GM19397 (cell line): ENCODE measurements at regions not wholly inside any gene's neighbourhood (a gene's known extent, or its start where the extent isn't known, plus 50 kb on each side); places are given as distances from the start of the nearest gene placed in this dataset.
"Not testable (repeated sequence)": the region's sequence is repeated elsewhere in the genome, so short reads cannot be mapped to it uniquely, and the experiment has no call there.

Experiments
- ATAC-seq: cut with Tn5 transposase; IDR thresholded peaks from one replicate; pipeline ENCODE4 v1.9.1; 2021; ENCODE audit warnings: mild to moderate bottlenecking, moderate library complexity; ENCODE audit not compliant: unreplicated experiment

DNA sequence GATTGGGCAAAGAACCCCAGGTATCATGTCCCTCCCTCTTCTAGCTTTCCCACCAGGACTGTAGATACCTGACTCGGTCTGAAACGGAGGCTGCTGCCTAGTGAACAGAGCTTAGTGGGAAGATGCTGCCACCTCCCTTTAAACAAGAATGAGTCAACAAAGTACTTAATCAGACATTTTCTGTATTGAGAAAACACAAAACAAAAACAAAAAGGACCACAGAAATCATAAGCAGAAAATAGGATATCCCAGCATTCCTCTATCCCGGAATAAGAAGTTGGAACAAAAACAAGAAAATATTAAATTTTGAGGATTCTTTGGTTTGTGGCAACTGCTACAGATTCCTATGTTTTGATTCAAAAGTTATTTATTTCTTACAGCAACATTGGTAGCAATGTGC is 51.7 kb upstream of the COL8A1 start:
- ATAC-seq, result no peak

DNA sequence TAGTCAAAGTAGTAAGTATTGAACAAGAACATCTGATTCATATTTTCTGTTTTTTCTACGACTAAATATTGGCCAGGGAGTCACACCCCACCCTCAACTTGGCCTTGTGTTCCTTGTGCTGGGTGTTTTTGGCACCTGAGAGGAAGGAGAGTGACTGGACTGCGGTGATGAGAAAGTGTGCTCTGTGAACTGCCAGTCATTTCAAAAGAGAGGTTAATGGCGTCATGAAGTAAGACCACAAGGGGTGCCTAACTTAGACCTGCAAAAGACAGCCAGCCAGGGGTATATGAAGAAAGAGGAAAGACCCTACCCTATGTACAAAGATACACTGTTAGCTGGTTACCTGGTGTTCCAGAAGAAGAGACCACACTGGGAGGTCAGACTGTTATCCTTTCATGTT is 58.4 kb upstream of the COL8A1 start:
- no peak for ATAC-seq

DNA sequence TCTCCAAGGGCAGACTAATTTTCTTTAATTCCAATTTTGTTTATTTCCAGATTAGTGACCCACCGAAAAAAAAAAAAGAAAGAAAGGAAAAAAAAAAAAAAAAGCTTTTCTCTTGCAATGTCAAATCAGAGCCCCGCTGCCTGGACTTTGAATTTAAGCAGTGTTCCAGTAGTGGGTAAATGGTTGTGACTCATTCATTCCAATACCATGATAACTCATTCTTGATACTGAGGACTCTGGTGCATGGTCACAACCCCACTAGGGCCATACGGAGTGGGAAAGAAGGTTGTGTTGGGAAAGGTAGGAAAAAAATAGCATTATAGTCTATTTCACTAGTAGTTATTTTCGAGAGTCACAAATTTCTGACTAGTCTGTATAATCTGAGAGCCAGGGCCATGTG is 59.1 kb upstream of the COL8A1 start:
- ATAC-seq, result no peak

DNA sequence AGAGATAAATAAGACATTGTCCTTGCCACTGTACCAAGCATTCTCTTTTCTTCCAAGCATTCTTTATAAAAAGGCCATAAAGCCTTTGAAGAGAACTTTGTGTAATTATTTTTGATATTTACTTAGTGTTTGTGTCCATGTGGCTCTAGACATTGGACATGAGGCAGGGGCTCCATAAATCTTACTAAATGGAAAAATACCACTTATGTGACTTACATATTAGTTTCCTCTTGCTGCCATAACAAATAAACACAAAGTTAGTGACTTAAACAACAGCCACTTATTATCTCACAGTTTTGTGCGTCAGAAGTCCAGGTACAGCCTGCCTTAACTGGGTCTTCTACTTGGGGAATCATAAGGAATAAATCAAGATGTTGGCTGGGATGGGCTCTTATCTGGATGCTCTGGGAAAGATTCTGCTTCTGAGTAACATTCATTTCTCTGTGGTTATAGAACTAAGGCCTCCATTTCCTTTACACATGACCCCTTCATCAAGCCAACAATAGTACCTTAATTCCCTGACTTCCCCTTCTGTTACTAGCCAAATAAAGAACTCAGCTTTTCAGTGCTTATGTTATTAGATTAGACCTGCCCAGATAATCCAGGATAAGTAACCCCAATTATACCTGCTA is 59.9 kb upstream of the COL8A1 start:
- no peak for ATAC-seq

DNA sequence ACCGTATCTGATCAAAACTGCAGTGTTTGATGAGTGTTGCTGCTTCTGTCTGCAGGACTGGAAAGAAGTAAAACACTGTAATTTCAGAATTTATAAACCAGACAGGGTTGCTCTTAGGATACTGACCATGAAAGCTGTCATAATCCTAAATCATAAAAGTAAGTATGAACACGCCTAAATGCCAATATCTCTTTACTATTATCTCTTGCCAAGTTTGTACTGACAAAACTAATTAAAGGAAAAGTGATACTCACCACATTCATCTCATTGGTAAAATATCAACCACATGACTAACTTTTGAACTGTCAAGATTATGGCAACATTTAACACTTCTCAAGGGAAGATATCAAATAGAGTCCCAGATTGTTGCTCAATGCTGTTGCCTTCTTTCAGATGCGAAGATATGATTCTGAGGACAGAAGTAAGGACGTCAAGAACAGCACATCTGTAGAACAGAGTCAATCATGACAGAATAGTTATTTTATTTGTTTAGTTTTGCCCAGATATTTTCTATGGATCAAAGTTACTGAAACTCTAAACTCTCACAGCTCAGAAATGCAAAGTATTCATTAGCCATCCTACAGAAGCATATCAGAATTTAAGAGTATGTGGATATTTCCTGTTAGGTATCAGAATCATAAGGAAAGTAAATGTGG is 61.4 kb upstream of the COL8A1 start:
- ATAC-seq, result no peak

DNA sequence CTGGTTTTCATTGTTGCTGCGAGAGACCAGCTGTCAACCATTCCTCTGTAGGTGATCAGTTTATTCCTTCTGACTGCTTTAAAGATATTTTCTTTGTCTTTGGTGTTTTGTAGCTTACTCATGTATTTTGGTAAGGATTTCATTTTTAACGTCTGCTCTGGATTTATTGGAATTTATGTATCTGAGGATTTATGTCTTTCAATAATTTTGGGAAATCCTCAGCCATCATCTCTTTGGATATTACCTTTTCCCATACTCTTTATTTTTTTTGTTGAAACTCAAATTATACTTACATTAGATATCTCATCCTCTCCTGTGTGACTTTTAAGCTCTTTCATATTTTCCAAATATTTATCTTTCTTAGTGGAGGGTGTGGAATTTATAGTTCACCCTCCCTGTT is 62.7 kb upstream of the COL8A1 start:
- ATAC-seq, result no peak

DNA sequence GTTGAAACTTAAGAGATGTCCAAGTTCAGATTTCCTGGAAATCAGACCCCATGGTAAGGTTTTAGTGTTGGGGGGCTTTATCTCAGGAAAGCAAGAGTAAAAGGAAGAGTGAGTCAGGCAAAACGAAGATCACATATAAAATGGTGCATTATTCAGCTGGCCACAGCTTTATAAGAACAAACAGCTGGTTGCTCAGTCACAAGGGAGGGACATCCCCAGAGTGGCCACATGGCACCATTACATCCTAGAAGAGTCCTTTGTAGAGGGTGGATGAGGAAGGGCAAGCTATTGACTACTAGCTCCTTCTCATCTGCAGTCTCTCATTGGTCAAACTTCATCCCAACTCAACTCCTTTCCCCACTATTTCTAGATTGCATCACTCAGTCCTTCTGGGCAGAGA is 68.3 kb upstream of the COL8A1 start:
- no peak for ATAC-seq

DNA sequence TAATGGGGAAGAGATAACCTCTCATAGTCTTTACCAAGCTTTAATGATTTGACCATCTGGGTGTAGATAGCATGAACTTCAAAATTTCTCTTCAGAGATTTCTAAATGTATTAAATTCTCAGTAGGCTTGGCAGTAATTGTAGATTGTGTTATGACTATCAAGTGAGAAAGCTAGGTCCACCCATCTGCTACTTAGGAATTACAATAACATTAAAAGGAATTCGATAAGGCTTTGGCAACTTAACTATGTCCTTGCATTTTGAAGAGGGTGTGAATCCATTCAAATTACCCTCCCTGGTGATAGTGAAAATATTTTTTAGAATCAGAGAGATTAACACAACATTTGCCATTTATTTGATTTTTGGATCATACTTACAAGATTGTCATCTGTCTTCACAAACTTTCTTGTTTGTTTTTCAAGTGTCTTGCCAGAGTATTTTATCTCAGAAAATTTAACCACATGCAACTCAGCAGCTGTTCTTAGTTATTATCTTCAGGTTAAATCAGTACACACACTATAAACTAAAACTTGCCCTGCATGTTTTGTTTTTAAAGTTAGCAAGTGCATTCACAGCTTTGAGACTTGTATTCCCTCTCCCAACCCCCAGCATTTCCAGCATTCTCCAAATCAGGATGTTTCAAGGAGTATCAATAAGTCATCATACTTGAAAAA is 69.6 kb upstream of the COL8A1 start:
- ATAC-seq, result no peak

DNA sequence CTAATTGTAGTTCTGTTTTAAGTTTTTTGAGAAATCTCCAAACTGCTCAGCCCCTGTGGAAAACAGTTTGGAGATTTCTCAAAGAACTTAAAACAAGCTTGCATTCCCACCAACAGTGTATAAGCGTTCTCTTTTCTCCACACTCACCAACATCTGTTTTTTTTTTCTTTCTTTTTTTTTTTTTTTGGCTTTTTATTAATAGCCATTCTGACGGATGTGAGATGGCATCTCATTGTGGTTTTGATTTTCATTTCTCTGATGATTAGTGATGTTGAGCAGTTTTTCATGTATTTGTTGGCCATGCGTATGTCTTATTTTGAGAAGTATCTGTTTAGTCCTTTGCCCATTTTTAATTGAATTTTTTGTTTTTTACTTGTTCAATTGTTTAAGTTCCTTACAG is 73.1 kb upstream of the COL8A1 start:
- ATAC-seq, result no peak

DNA sequence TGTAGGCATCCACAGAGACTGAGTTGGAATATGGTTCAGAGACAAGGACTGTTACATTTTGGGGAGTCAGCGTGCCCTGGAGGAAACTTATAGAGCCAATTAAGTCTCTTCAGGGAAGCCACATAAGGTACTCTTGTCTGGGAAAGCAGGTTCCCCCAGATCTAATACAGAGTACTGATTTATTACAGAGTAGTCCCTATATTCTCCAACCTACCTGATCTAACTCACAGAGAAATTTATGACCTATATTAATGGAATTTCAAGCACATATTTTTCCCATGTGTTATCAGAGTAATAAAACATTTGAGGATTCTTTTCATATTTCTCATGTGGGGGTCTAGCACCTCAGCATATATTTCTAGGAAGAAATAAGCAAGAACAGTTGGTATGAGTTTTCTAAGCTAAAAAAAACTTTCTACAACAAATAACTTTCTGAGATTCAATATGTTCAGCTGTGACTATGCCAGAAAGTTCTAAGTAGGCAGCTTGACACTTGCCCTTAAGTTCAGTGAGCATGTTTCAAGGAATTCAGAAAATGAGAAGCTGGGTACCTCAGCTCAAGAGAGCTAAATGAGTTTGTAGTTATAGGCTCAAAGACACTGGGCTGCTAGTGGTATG is 75.3 kb upstream of the COL8A1 start:
- no peak for ATAC-seq

DNA sequence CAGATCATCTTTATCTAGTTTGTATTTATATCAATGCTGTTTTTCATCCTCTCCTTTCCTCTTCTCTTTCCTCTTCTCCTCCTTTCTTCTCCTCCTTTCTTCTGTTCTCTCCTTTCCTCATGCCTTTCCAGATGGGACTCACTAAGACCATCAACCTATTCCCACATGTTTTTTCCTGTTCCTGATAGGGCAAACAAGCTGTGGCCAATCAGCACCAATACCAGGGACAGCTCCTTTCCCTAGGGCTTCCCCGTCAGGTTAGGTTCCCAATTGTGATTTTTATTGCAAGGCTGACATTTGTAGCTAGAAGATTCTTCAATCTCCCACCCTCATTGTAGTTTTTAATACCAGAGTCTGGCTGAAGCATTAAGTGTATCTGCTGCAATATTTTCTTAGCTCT is 76.3 kb upstream of the COL8A1 start:
- no peak for ATAC-seq

DNA sequence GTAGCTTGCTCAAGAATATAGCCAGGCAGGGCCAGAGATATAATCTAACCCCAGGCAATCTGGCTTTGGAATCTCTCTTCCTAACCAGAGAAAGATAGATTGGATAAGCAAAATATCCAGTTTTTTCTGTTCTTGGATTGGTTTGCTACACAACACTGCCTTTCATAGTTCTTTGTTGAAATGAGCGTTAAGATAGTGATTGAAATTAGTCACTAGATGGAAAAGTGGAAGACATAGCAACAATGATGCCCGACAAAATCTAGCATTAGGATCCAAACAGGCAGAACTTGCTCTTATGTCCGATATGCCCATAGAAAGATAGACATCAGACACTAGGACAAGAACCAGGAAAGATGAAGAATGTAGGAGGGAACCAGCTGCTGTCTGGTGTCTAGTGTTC is 77.3 kb upstream of the COL8A1 start:
- no peak for ATAC-seq

DNA sequence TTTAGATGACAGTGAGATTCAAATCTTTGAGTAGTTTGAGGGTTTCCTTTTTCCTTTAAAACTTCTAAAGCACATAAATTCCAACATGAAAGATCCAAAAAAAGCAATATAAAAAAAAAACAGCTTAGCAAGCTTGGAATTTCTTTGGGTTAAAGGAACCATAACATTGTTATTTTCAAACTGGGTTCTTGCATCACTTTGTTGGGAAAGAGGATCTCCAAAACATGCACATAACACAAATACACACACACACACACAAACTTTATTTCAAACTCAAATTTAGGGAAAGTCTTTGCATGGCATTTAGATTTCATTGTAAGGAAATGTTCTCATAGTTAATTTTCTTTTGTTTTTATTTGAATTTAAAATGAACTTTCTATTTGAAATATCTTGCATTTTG is 79.2 kb upstream of the COL8A1 start:
- ATAC-seq, result no peak

DNA sequence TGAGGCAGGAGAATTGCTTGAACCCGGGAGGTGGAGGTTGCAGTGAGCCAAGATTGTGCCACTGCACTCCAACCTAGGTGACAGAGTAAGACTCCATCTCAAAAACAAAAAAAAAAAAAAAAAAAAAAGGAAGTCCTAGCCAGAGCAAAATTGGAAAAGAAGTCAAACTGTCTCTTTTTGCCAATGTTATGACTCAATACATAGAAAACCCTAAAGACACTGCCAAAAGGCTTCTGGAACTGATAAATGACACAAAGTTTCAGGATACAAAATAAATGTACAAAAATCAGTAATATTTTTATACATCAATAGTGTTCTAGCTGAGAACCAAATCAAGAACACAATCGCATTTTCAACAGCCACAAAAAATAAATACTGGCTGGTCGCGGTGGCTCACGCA is 82.5 kb upstream of the COL8A1 start:
- ATAC-seq, result not testable (repeated sequence)

DNA sequence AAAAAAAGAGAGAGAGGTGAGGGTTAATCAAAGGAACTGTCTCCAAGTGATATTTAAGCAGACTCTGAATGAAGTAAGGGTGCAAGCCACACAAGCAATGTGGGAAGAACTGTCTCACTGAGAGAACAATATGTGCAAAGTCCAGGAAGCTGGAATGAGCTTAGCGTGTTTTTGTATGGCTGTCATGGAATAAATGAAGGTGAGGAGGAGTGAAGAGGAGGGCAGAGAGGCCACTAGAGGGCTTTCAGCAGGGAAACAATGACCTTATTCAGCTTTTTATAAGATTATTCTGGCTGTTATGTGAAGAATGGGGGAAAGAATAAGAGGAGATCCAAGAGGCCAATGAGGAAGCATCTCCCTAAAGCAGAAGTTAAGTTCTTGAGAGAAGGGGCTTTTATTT is 86.9 kb upstream of the COL8A1 start:
- no peak for ATAC-seq

DNA sequence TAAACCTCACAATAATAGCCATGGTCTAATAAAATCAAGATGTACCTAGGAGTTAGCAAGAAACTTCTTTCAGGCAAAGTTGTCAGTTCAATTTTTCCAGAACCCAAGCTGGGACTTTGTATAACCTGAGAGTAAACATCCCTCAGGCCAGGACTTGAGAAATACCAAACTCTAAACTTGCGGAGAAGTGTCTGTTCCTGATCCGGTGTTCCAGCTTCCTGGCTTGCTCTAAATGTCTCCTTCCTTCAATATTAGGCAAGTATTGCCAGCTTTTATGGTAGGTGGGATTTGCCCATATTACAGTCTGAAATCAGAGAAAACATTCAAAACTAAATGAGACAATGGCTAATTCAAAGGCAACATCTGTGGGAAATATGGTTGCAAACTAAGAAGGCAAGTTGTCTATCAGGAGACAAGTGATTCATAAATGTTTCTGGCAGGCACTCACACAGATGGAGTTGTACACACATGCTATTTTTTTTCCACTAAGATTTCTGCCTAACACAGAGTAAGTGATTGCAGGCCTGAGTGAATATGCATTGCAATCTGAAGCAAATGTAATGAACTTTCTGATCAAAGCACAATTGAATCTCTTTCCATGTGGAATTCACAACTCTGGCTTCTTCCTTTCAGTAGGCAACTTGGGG is 88.3 kb upstream of the COL8A1 start:
- ATAC-seq, result no peak

DNA sequence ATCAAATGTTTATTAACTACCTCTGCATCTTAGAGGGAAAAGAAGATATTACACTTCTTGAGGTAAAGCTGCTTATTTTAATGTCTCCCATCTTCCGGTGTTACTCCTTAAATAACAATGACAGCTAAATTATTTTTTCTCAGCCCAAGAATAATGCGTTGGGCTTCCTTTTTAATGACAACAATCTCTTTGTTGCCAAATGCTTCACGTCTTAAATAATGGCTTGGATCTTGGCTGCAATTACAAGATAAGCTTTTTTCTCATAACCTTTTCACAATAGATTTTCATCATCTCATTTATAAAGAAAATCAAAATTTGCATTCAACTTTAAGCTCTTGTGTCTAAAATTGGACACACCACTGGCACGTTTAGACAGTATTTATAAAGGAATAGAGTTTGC is 89.2 kb upstream of the COL8A1 start:
- no peak for ATAC-seq

DNA sequence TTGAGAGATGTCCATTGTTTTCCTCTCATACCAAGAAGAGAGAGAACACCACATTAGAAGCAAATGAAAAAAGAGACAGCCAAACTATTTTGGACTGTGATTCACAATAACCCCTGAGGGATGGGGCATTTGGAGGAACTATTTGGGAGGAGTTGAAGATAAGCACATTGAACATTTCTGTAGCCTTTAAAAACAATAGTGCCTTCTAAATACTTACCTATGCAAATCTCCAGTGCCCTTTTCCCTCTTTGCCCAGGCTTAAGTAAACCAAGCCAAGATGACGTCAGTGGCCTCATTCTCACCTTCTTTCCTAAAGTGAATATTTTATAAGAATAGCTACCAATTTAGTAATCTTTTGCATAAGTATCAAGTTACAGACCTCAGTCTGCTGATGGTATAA is 89.7 kb upstream of the COL8A1 start:
- ATAC-seq, result no peak

DNA sequence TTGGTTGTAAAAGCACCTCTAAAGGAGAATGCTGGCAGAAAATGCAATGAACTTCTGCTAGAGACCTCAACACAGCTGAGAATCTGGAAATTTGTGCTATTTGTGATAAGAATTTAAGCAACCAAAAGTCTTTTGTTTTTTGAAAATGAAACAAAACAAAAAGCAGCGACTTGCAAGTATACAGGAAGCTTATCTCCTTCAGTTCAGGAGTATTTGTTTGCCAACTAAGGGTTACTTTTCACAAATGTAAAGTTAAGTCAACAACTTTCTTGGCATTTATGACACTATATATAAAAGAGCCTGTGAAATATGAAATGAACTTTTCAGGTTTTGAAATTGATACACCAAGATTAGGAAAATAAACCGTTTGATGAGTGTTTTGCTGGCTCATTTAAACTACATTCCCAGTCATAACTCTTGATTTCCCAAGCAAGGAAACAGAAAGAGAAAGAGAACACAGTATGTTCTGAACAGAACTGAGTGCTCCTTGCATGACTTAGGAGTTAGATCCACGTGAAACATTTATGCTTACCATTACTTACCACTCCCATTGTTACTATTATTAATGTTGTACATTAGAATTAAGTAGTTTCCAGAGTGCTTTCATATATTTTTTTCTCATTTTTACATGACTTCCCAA is 92.3 kb upstream of the COL8A1 start:
- no peak for ATAC-seq

DNA sequence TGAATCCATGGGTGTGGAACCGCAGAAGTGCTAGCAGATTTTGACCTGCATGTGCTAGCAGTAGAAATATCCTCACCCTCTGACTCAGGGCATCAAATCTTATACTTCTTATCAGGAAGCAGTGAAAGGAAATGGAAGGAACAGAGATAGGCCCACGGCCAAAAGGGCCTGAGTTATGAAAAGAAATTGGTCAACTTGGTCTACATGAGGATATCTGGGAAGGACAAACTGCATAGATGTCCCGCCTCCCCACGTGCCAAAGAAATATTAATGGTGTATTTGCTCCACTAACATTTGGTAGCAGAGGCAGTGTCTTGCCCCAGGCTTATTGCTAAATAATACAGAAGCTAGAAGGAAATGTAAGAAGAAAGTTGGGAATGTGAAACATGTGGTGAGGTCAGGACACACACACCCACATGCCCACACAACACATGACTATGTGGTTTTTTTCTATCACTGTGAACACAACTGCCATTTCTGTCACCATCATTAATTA is 93.6 kb upstream of the COL8A1 start:
- no peak for ATAC-seq

DNA sequence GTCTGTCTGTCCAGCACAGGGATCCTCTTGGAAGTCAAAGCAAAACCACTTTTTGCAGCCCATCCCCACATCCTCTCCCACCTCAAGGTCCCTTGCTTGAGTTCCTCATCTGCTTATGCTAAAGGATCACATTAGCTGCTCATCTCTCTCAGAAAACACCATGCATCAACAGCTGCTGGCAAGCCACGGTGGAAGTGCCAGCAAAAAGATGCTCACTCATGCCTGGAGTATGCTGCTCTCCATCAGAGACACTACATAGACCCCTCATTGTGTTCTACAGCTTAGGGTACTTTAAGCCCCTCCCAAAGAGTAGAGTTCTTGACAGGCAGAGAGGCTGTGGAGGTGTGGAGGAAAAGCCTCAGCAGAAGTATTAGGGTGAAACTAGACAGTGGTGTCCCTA is 94.6 kb upstream of the COL8A1 start:
- ATAC-seq, result no peak
